ENCODE measurements at regions not wholly inside any gene's neighbourhood (a gene's known extent, or its start where the extent isn't known, plus 50 kb on each side); places are given as distances from the start of the nearest gene placed in this dataset.

DNA sequence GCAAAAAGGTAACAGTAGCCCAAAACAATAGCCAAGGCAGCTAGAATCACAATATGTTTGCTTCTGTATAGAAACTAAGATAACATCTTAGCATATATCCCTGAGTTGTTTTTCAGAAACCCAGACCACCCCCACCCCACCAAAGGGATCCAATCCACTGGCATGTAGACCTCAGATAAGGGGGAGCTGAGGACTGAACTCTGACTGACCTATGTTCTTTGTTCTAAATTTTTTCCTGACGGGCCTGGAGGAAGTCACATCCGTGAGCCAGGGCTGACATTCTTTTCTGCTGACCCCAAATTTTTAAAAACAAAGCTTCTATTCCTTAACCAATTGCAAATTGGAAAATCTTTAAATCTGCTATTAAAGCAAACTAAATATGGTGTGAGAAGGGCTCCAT lies 493.9 kb upstream of the IGFBP3 start:
- H4K91ac ChIP-seq (ENCODE audit: insufficient read depth, low read depth, low read length): no peak overlapping the region
- H3K23ac ChIP-seq (ENCODE audit: low read depth, low read length): no peak overlapping the region
- H3K27me3 ChIP-seq (ENCODE audit: control insufficient read depth, insufficient read depth, low read length): no peaks in the 10 kb centered on the region
- in situ Hi-C loops (cut with MboI; ENCODE audit: low sequenced_read_pairs) (no loop called here), intact Hi-C loops (cut with micrococcal nuclease) (no loop called here), dilution Hi-C loops (cut with HindIII; ENCODE audit: low sequenced_read_pairs, unreplicated experiment) (no loop called here)
- no peak overlapping the region for H3K27ac ChIP-seq (ENCODE audit: insufficient read depth, low read length)
- H3K4me2 ChIP-seq (ENCODE audit: low read depth, low read length): no peak overlapping the region
- H3K9ac ChIP-seq (ENCODE audit: low read depth, low read length): no peak overlapping the region
- H3K14ac ChIP-seq (replicated peaks; ENCODE audit: low read depth, low read length): no peak overlapping the region
- WGBS, 2 experiments (ENCODE audit: extremely low coverage in 2 of 2, insufficient read length in 1 of 2): no CpG with 5 or more reads among the region's 2 CpGs
- TF ChIP-seq RAD21 (IDR thresholded peaks at IDR 0.05; ENCODE audit: low read length) (no peak), RFX5 (IDR thresholded peaks at IDR 0.05; ENCODE audit: low read depth, low read length) (no peak), NFE2L2 (IDR thresholded peaks at IDR 0.05; ENCODE audit: low read depth, low read length) (no peak), SMC3 (IDR thresholded peaks at IDR 0.05; ENCODE audit: low read depth, low read length) (no peak), MXI1 (IDR thresholded peaks at IDR 0.05; ENCODE audit: borderline replicate concordance, low read depth, low read length) (no peak), MAFK (IDR thresholded peaks at IDR 0.05; ENCODE audit: low read depth, low read length) (no peak), BHLHE40 (IDR thresholded peaks at IDR 0.05; ENCODE audit: low read depth, low read length) (no peak), POLR2A (IDR thresholded peaks at IDR 0.05; ENCODE audit: low read depth, low read length) (no peak), MAZ (IDR thresholded peaks at IDR 0.05; ENCODE audit: borderline replicate concordance, low read depth, low read length) (no peak), FOS (IDR thresholded peaks at IDR 0.05; ENCODE audit: low read depth, low read length) (no peak), USF2 (IDR thresholded peaks at IDR 0.05; ENCODE audit: low read depth, low read length) (no peak), CEBPB (IDR thresholded peaks at IDR 0.05; ENCODE audit: low read depth, low read length) (no peak), CHD1 (IDR thresholded peaks at IDR 0.05; ENCODE audit: low read depth, low read length) (no peak), RCOR1 (IDR thresholded peaks at IDR 0.05; ENCODE audit: insufficient replicate concordance, low read length) (no peak)
- TF ChIP-seq, protein P1, sequence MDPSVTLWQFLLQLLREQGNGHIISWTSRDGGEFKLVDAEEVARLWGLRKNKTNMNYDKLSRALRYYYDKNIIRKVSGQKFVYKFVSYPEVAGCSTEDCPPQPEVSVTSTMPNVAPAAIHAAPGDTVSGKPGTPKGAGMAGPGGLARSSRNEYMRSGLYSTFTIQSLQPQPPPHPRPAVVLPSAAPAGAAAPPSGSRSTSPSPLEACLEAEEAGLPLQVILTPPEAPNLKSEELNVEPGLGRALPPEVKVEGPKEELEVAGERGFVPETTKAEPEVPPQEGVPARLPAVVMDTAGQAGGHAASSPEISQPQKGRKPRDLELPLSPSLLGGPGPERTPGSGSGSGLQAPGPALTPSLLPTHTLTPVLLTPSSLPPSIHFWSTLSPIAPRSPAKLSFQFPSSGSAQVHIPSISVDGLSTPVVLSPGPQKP (IDR thresholded peaks at IDR 0.05; ENCODE audit: borderline replicate concordance, low read depth, low read length): no peak
- TF ChIP-seq, protein P2, sequence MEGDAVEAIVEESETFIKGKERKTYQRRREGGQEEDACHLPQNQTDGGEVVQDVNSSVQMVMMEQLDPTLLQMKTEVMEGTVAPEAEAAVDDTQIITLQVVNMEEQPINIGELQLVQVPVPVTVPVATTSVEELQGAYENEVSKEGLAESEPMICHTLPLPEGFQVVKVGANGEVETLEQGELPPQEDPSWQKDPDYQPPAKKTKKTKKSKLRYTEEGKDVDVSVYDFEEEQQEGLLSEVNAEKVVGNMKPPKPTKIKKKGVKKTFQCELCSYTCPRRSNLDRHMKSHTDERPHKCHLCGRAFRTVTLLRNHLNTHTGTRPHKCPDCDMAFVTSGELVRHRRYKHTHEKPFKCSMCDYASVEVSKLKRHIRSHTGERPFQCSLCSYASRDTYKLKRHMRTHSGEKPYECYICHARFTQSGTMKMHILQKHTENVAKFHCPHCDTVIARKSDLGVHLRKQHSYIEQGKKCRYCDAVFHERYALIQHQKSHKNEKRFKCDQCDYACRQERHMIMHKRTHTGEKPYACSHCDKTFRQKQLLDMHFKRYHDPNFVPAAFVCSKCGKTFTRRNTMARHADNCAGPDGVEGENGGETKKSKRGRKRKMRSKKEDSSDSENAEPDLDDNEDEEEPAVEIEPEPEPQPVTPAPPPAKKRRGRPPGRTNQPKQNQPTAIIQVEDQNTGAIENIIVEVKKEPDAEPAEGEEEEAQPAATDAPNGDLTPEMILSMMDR (conservative IDR thresholded peaks at IDR 0.05; ENCODE audit: low read depth, low read length): no peak
- no peak overlapping the region for H4K5ac ChIP-seq (ENCODE audit: low read depth, low read length)
- POLR2A ChIA-PET (ENCODE audit: unreplicated experiment): interaction anchor here (0.6 kb wide), 1 partner anchor 41 kb away, joined by 3 read pairs; no protein-coding TSS in a partner anchor
- H3K4me1 ChIP-seq (ENCODE audit: control insufficient read depth, insufficient read depth, low read length): peaks cover 2% of the 10 kb centered on the region; the same call in 1 of the 2 replicates
- no peak overlapping the region for H2AFZ ChIP-seq (replicated peaks; ENCODE audit: low read length, poor library complexity)
- no peak overlapping the region for H3K18ac ChIP-seq (ENCODE audit: low read depth, low read length)
- no peak overlapping the region for H2BK20ac ChIP-seq (ENCODE audit: low read depth, low read length)
- no peak overlapping the region for H2AK9ac ChIP-seq (replicated peaks; ENCODE audit: low read depth, low read length, poor library complexity)
- no peak overlapping the region for H2BK120ac ChIP-seq (ENCODE audit: low read depth, low read length)
- no peak overlapping the region for H3K4ac ChIP-seq (ENCODE audit: low read depth, low read length)
- H4K8ac ChIP-seq (ENCODE audit: low read depth in 2 of 2, low read length in 2 of 2): no peak overlapping the region
- H3K36me3 ChIP-seq (ENCODE audit: control insufficient read depth, insufficient read depth, low read length): no peaks in the 10 kb centered on the region
- H3K9me3 ChIP-seq (ENCODE audit: control insufficient read depth, insufficient read depth, low read length): no peaks in the 10 kb centered on the region
- no peak overlapping the region for H3K4me3 ChIP-seq (ENCODE audit: insufficient read depth, low read depth, low read length)
- no peak for DNase-seq
- no peak overlapping the region for H2BK15ac ChIP-seq (ENCODE audit: low read depth, low read length)
- CTCF ChIA-PET: interaction anchor here (0.6 kb wide), 1 partner anchor 13 kb away, joined by 3 read pairs; no protein-coding TSS in a partner anchor
- no peaks in the 10 kb centered on the region for H3K79me1 ChIP-seq (ENCODE audit: low read depth in 1 of 2, low read length in 2 of 2)
- no peak overlapping the region for H3K56ac ChIP-seq (ENCODE audit: extremely low read depth, insufficient read depth, low read length)
- no peak overlapping the region for H2BK5ac ChIP-seq (ENCODE audit: low read depth, low read length, poor library complexity, severe bottlenecking)
- H2AK5ac ChIP-seq (ENCODE audit: low read depth, low read length): no peak overlapping the region
- no peaks in the 10 kb centered on the region for H3K9me1 ChIP-seq (ENCODE audit: insufficient read depth, low read length)
- H4K20me1 ChIP-seq (ENCODE audit: insufficient read depth, low read length): no peaks in the 10 kb centered on the region
- BruUV-seq (replicated peaks): no TSS peak
- ATAC-seq (ENCODE audit: low read depth): no peak

Data from IMR-90 (cell line).